GM12801 (cell line): ENCODE measurements at regions not wholly inside any gene's neighbourhood (a gene's known extent, or its start where the extent isn't known, plus 50 kb on each side); places are given as distances from the start of the nearest gene placed in this dataset.

Experiments
- CTCF ChIP-seq: IDR thresholded peaks from one replicate; pipeline ENCODE4 v1.5.1; 2011; ENCODE audit warnings: control low read depth; ENCODE audit not compliant: insufficient read length; ENCODE audit errors: extremely low read depth

GRCh38 chr6:19050765-19051164, 663.6 kb downstream of the RNF144B start:
- no peak for TF ChIP-seq CTCF

GRCh38 chr6:19052219-19052618, 665.1 kb downstream of the RNF144B start:
- no peak for TF ChIP-seq CTCF

GRCh38 chr6:19059102-19059501, 672.0 kb downstream of the RNF144B start:
- TF ChIP-seq CTCF = no peak

- no peak for TF ChIP-seq CTCF
Measured at GRCh38 chr6:19067165-19067564, 680.0 kb downstream of the RNF144B start.

GRCh38 chr6:19070520-19070919, 683.4 kb downstream of the RNF144B start:
- no peak for TF ChIP-seq CTCF

- TF ChIP-seq CTCF = no peak
Measured at GRCh38 chr6:19083801-19084200, 696.7 kb downstream of the RNF144B start.

- TF ChIP-seq CTCF = no peak
Measured at GRCh38 chr6:19086480-19086879, 699.3 kb downstream of the RNF144B start.

GRCh38 chr6:19087296-19087695, 700.1 kb downstream of the RNF144B start:
- TF ChIP-seq CTCF = no peak
